Parathyroid adenoma (tissue), 2 donors: ENCODE measurements at regions not wholly inside any gene's neighbourhood (a gene's known extent, or its start where the extent isn't known, plus 50 kb on each side); places are given as distances from the start of the nearest gene placed in this dataset.

Experiments used
- H2AFZ ChIP-seq: fragments of 300-600 bp; sonication (generic); one replicate; pipeline ENCODE4 v1.7.0; 2017; ENCODE audit warnings: antibody characterized with exemption, mild to moderate bottlenecking
- H3K27ac ChIP-seq: fragments of 300-600 bp; sonication (generic); one replicate; pipeline ENCODE4 v1.7.0; 2017
- H3K27me3 ChIP-seq: fragments of 300-600 bp; sonication (generic); one replicate; pipeline ENCODE4 v1.7.0; 2017; ENCODE audit warnings: low read length; ENCODE audit not compliant: control insufficient read depth, insufficient read depth
- H3K36me3 ChIP-seq: fragments of 300-600 bp; sonication (generic); one replicate; pipeline ENCODE4 v1.7.0; 2017; ENCODE audit warnings: low read length; ENCODE audit not compliant: control insufficient read depth, insufficient read depth
- H3K4me1 ChIP-seq: fragments of 300-600 bp; sonication (generic); one replicate; pipeline ENCODE4 v1.7.0; 2017; ENCODE audit warnings: control low read depth
- H3K4me2 ChIP-seq: fragments of 300-600 bp; sonication (generic); one replicate; pipeline ENCODE4 v1.7.0; 2017; ENCODE audit warnings: low read length
- H3K4me3 ChIP-seq: fragments of 300-600 bp; sonication (generic); one replicate; pipeline ENCODE4 v1.7.0; 2017; ENCODE audit warnings: low read depth, low read length
- H3K79me2 ChIP-seq: fragments of 300-600 bp; sonication (generic); one replicate; pipeline ENCODE4 v1.7.0; 2017; ENCODE audit warnings: control low read depth
- H3K9ac ChIP-seq: fragments of 300-600 bp; sonication (generic); one replicate; pipeline ENCODE4 v1.7.0; 2017; ENCODE audit warnings: mild to moderate bottlenecking
- H3K9me3 ChIP-seq: fragments of 300-600 bp; sonication (generic); one replicate; pipeline ENCODE4 v1.7.0; 2017; ENCODE audit warnings: low read length; ENCODE audit not compliant: control insufficient read depth
- TF ChIP-seq, protein P1 (sequence below): fragments of 300-600 bp; sonication (generic); IDR thresholded peaks from one replicate; pipeline ENCODE4 v1.7.0; 2017; ENCODE audit warnings: antibody characterized with exemption, mild to moderate bottlenecking
- donor health status: primary hyperparathyroidism.

DNA sequence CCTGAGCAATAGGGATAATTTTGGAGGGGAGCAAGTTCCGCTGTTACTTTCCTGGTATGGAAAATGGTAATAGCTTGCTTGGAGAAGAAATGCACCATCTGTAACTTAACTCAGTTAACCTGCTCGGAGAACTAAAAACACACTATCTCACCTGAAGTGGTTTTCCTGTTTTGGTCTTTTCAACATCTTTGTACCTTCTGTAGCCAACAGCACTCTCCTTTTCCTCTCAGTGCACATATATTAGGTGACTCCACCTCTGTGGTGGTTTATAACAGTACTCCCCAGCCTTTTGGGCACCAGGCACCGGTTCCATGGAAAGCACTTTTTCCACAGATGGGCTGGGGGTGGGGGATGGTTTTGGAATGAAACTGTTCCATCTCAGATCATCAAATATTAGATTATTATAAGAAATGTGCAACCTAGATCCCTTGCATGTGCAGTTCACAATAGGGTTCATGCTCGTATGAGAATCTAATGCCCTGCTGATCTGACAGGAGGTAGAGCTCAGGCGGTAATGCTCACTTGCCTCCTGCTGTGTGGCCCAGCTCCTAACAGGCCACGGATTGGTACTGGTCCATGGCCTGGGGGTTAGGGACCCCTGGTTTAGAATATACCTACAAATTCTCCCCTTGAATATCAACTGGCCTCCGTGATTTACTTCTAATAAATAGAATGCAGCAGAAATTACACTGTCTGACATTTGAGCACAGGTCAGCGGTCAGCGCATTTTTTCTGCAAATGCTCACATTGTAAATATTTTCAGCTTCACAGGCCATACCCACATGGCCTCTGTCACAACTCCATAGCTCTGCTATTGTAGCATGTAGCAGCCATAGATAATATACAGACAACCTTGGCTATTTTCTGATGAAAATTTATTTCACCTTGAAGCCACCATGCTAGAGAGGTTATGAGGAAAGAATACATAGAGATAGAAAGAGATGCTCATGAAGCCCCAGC is 83.8 kb upstream of the SUCLG2 start:
- H3K4me1 ChIP-seq, result no peaks in the 10 kb centered on the region
- H3K4me3 ChIP-seq, result no peak overlapping the region
- no peaks in the 10 kb centered on the region for H3K9me3 ChIP-seq
- H2AFZ ChIP-seq, result no peak overlapping the region
- H3K4me2 ChIP-seq, result no peak overlapping the region
- TF ChIP-seq, protein P1, sequence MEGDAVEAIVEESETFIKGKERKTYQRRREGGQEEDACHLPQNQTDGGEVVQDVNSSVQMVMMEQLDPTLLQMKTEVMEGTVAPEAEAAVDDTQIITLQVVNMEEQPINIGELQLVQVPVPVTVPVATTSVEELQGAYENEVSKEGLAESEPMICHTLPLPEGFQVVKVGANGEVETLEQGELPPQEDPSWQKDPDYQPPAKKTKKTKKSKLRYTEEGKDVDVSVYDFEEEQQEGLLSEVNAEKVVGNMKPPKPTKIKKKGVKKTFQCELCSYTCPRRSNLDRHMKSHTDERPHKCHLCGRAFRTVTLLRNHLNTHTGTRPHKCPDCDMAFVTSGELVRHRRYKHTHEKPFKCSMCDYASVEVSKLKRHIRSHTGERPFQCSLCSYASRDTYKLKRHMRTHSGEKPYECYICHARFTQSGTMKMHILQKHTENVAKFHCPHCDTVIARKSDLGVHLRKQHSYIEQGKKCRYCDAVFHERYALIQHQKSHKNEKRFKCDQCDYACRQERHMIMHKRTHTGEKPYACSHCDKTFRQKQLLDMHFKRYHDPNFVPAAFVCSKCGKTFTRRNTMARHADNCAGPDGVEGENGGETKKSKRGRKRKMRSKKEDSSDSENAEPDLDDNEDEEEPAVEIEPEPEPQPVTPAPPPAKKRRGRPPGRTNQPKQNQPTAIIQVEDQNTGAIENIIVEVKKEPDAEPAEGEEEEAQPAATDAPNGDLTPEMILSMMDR, result no peak
- H3K27me3 ChIP-seq, result no peaks in the 10 kb centered on the region
- H3K79me2 ChIP-seq, result no peaks in the 10 kb centered on the region
- no peak overlapping the region for H3K9ac ChIP-seq
- no peak overlapping the region for H3K27ac ChIP-seq
- no peaks in the 10 kb centered on the region for H3K36me3 ChIP-seq

DNA sequence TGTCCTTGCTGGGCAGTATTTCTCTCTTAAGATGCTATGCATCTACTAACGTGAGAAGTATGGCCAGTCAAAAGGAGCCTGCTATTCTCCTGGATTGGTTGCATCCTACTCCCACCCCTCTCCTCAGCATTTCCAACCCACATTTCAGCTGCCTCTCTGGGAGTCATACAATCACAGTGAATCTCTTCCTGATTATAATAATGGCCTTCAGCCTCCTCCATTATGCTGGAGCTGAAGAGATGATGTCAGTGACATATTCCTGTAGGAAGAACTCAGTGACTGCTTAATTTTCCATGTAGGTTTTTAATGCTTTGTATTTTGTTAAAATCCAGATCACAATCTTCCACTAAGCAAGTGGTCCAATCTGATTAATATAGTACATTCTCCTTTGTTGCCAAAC is 82.7 kb upstream of the SUCLG2 start:
- no peak overlapping the region for H3K4me2 ChIP-seq
- H3K27ac ChIP-seq, result no peak overlapping the region
- H3K4me3 ChIP-seq, result no peak overlapping the region
- H3K27me3 ChIP-seq, result no peaks in the 10 kb centered on the region
- no peaks in the 10 kb centered on the region for H3K4me1 ChIP-seq
- H2AFZ ChIP-seq, result no peak overlapping the region
- TF ChIP-seq, protein P1, result no peak
- H3K36me3 ChIP-seq, result no peaks in the 10 kb centered on the region
- no peaks in the 10 kb centered on the region for H3K9me3 ChIP-seq
- H3K9ac ChIP-seq, result no peak overlapping the region
- H3K79me2 ChIP-seq, result no peaks in the 10 kb centered on the region

DNA sequence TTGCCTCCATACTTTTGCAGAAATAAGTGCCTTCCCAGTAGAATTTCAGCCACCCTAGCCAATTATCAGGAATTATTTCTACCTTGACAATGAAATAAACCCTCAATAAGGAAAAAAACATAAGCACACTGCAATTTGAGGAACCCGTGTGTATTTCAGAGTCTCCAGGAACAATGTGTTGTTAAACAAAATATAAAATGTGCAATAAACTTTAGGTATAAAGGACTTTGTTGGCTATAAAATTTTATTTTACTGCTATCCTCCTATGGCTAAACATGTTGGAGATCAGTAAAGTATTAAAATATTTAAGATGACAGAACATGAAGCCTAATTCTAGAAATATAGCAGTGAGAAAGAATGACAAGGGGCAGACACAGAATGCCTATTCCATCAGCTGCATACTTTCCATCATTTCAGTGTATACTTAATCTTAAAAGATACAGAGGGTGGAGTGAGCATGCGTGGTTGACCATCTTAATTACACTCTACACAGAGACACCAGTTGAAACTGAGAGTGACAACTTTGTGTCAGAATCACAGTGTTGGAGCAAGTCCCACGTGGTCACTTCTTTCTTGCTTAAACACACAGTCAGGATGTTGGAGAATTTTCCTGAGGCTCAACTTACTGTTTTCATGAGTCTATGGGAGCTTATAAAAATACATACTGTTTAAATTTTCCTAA is 79.0 kb upstream of the SUCLG2 start:
- no peaks in the 10 kb centered on the region for H3K36me3 ChIP-seq

DNA sequence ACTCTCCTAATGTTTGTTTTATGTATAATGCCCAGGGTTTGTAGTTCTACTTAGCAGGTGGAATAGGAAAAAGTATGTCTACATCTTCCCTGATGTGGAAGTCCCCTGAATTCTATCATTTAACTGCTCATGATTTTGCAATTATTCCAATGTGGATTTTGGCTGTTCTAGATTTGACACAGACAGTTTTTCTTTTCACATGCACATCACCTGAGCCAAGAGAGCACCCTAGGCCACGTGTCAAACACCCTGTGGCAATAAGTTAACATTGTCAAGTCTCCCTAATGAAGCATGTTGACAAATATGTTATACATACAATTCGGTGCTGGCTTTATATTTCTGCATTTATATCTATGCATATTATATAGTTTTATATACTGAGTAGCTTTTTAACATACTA is 70.0 kb upstream of the SUCLG2 start:
- Histone ChIP-seq H3K4me1 (no peaks in the 10 kb centered on the region), H3K36me3 (no peaks in the 10 kb centered on the region), H3K9ac (no peak overlapping the region)

More for the DNA sequence above, 79.0 kb upstream of the SUCLG2 start:
- Histone ChIP-seq H3K27ac (no peak overlapping the region), H3K4me3 (no peak overlapping the region), H3K9ac (no peak overlapping the region), H2AFZ (no peak overlapping the region), H3K4me1 (no peaks in the 10 kb centered on the region), H3K4me2 (no peak overlapping the region), H3K27me3 (no peaks in the 10 kb centered on the region), H3K9me3 (no peaks in the 10 kb centered on the region), H3K79me2 (no peaks in the 10 kb centered on the region)
- TF ChIP-seq, protein P1, result no peak

More for the DNA sequence above, 70.0 kb upstream of the SUCLG2 start:
- H3K27me3 ChIP-seq, result no peaks in the 10 kb centered on the region
- H3K79me2 ChIP-seq, result no peaks in the 10 kb centered on the region
- H3K9me3 ChIP-seq, result no peaks in the 10 kb centered on the region
- no peak overlapping the region for H2AFZ ChIP-seq
- TF ChIP-seq, protein P1, result no peak
- H3K4me2 ChIP-seq, result no peak overlapping the region
- no peak overlapping the region for H3K4me3 ChIP-seq
- H3K27ac ChIP-seq, result no peak overlapping the region
